Testis (tissue), 2 donors: ENCODE measurements at regions not wholly inside any gene's neighbourhood (a gene's known extent, or its start where the extent isn't known, plus 50 kb on each side); places are given as distances from the start of the nearest gene placed in this dataset.
"Not testable (repeated sequence)": the region's sequence is repeated elsewhere in the genome, so short reads cannot be mapped to it uniquely, and the experiment has no call there.

Experiments used
- DNase-seq: peaks from one replicate; pipeline ENCODE4 v3.0.0-alpha.2; 2019
- H3K27ac ChIP-seq, 2 donors: fragments of 200-600 bp; sonication (generic); one replicate each; pipeline ENCODE4 v1.5.1; 2019
- H3K27me3 ChIP-seq: fragments of 200-600 bp; sonication (generic); one replicate; pipeline ENCODE4 v1.5.1; 2019
- H3K36me3 ChIP-seq: fragments of 200-600 bp; sonication (generic); one replicate; pipeline ENCODE4 v1.5.1; 2017; ENCODE audit warnings: low read depth; ENCODE audit errors: missing control alignments
- H3K4me1 ChIP-seq: fragments of 200-600 bp; sonication (generic); one replicate; pipeline ENCODE4 v1.5.1; 2019
- H3K4me3 ChIP-seq, 2 donors: fragments of 200-600 bp; sonication (generic); one replicate each; pipeline ENCODE4 v1.5.1; 2017 to 2019
- H3K9me3 ChIP-seq: fragments of 200-600 bp; sonication (generic); one replicate; pipeline ENCODE4 v1.5.1; 2017
- POLR2A ChIP-seq: fragments of 450-650 bp; IDR thresholded peaks from one replicate; pipeline ENCODE4 v1.6.1; 2017; ENCODE audit warnings: antibody characterized with exemption, mild to moderate bottlenecking, moderate library complexity
- WGBS, 2 donors: methylation state at CpG; one replicate each; pipeline ENCODE4 v1.1.5; 2018; 5-methylcytosine and 5-hydroxymethylcytosine counted together
- intact Hi-C: fragments of 100-400 bp; cut with DNase I; formaldehyde crosslinking; loops from one replicate; pipeline ENCODE4 v1.15.1; 2023; ENCODE audit warnings: low total_unique reads
- TF ChIP-seq, protein P1 (sequence below), 3 experiments: fragments of 450-650 bp in 2 of 3; fragments of 200-600 bp in 1 of 3; sonication (generic) in 1 of 3; IDR thresholded peaks; one replicate each; pipeline ENCODE4 v1.5.1; 2016 to 2019; ENCODE audit warnings: antibody characterized with exemption in 3 of 3, mild to moderate bottlenecking in 2 of 3, moderate library complexity in 1 of 3

DNA sequence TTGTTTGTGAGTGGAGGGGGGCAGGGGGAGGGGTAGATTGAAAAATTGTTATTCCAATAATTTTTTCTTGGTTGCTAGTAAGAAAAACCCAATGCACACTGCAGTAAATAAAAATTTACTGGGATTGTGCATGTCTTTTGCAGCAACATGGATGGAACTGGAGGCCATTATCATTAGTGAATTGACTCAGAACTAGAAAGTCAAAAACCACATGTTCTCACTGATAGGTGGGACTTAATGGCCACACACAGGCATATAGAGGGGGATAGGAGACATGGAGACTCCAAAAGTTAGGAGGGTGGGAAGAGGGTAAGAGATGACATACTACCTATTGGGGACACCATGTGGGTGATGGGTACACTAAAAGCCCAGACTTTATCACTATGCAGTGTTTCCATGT, 67.2 kb downstream of the BUB3 start:
- H3K4me3 ChIP-seq, result no peak overlapping the region
- no peaks in the 10 kb centered on the region for H3K9me3 ChIP-seq
- H3K27me3 ChIP-seq, result no peaks in the 10 kb centered on the region
- no peak for DNase-seq
- H3K36me3 ChIP-seq, result no peaks in the 10 kb centered on the region
- H3K27ac ChIP-seq, result no peak overlapping the region
- TF ChIP-seq, protein P1, sequence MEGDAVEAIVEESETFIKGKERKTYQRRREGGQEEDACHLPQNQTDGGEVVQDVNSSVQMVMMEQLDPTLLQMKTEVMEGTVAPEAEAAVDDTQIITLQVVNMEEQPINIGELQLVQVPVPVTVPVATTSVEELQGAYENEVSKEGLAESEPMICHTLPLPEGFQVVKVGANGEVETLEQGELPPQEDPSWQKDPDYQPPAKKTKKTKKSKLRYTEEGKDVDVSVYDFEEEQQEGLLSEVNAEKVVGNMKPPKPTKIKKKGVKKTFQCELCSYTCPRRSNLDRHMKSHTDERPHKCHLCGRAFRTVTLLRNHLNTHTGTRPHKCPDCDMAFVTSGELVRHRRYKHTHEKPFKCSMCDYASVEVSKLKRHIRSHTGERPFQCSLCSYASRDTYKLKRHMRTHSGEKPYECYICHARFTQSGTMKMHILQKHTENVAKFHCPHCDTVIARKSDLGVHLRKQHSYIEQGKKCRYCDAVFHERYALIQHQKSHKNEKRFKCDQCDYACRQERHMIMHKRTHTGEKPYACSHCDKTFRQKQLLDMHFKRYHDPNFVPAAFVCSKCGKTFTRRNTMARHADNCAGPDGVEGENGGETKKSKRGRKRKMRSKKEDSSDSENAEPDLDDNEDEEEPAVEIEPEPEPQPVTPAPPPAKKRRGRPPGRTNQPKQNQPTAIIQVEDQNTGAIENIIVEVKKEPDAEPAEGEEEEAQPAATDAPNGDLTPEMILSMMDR (IDR thresholded peaks at IDR 0.05), result no peak
- no peak for TF ChIP-seq POLR2A
- intact Hi-C loops, result no loop called here
- no peaks in the 10 kb centered on the region for H3K4me1 ChIP-seq

DNA sequence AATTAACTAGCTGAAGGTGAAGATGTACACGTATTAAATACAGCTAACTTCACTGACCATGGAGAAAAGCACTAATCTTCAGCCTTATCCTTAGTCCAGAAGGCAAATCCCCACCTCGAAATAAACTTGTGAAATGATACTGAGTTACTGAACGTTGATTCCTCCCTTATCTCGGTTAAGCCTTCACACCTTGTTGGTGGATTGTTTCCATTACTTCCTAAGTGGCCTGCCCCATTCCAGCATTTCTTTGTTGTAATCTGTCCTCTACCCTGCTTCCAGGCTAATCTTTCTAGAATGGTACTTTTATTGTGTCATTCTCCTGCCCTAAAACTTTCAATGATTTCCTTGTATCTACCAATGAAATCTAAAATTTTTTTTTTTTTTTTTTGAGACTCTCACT, 68.6 kb downstream of the BUB3 start:
- no peak overlapping the region for H3K4me3 ChIP-seq
- H3K9me3 ChIP-seq, result no peaks in the 10 kb centered on the region
- DNase-seq, result no peak
- no peak overlapping the region for H3K27ac ChIP-seq
- WGBS, 2 donors, result 59 to 92% methylated on average over 4 of the region's 4 CpGs
- intact Hi-C loops, result no loop called here
- H3K27me3 ChIP-seq, result no peaks in the 10 kb centered on the region
- TF ChIP-seq, protein P1 (IDR thresholded peaks at IDR 0.05), result no peak
- TF ChIP-seq POLR2A, result no peak
- H3K4me1 ChIP-seq, result no peaks in the 10 kb centered on the region
- H3K36me3 ChIP-seq, result no peaks in the 10 kb centered on the region

DNA sequence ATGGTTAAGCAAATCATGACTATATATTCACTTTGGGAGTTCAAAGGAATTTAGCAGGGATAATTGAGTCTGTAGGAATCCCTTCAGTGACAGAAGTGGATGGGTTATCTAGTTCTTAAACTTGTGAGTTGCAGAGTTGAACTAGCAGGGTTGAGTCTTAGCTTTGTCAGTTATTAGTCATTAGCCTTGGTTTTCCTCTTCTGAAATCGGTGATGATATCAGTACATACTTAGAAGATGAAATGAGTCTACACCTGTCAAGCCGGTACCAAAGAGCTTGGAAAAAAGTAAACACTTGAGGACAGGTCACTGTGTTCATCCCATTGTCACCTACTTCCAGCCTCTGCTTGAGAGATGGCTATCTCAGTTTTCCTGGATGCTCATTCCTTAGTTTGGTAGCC, 73.5 kb downstream of the BUB3 start:
- intact Hi-C loops, result no loop called here
- no peak overlapping the region for H3K27ac ChIP-seq
- DNase-seq, result no peak
- 72 to 91% methylated on average over 2 of the region's 2 CpGs for WGBS, 2 donors
- no peaks in the 10 kb centered on the region for H3K9me3 ChIP-seq
- TF ChIP-seq, protein P1 (IDR thresholded peaks at IDR 0.05), result no peak
- no peak for TF ChIP-seq POLR2A
- H3K4me1 ChIP-seq, result no peaks in the 10 kb centered on the region
- no peak overlapping the region for H3K4me3 ChIP-seq
- H3K36me3 ChIP-seq, result no peaks in the 10 kb centered on the region
- no peaks in the 10 kb centered on the region for H3K27me3 ChIP-seq

DNA sequence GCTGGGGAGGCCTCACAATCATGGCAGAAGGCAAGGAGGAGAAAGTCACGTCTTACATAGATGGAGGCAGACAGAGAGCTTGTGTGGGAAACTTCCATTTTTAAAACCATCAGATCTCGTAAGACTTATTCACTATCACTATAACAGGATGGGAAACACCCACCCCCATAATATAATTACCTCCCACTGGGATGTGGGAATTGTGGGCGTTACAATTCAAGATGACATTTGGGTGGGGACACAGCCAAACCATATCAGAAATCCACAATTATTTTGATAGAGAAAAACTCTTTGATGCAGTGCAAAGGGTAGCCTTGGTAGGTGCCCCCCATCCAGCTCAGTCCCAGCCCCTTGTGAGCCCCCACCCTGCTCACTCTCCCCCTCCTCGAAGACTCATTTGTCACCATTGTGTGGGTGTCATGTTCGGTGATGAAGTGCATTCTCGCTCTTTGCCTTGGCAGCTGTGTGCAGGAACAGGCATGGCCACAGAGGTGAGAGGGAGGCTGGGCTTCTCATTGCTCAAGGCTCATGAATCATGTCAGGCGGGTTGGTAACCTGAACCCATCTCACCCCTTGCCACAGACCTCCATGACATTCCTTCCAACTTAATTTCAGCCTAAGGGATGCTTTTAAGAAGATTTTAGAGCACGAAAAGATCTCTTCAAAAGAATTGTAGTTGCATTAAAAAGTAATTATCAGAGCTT, 75.9 kb downstream of the BUB3 start:
- Histone ChIP-seq H3K27ac (no peak overlapping the region), H3K9me3 (no peaks in the 10 kb centered on the region), H3K4me1 (no peaks in the 10 kb centered on the region), H3K27me3 (no peaks in the 10 kb centered on the region), H3K36me3 (no peaks in the 10 kb centered on the region), H3K4me3 (no peak overlapping the region)
- DNase-seq, result no peak
- intact Hi-C loops, result no loop called here
- TF ChIP-seq POLR2A, result no peak
- TF ChIP-seq, protein P1 (IDR thresholded peaks at IDR 0.05), result no peak
- 66 to 78% methylated on average over 8 of the region's 8 CpGs for WGBS, 2 donors

DNA sequence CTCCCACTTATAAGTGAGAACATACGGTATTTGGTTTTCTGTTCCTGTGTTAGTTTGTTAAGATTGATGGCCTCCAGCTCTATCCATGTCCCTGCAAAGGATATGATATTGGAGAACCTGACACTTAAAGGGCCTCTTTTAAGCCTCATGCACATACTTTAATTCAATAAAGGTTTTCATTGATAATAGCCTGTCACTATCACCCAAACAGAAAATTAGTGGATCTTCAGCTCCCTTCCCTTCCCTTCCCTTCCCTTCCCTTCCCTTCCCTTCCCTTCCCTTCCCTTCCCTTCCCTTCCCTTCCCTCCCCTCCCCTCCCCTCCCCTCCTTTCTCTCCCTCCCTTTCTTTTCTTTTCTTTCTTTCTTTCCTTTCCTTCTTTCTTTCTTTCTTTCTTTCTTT, 78.7 kb downstream of the BUB3 start:
- WGBS, 2 donors, result 88 to 89% methylated on average over 1 of the region's 1 CpG

DNA sequence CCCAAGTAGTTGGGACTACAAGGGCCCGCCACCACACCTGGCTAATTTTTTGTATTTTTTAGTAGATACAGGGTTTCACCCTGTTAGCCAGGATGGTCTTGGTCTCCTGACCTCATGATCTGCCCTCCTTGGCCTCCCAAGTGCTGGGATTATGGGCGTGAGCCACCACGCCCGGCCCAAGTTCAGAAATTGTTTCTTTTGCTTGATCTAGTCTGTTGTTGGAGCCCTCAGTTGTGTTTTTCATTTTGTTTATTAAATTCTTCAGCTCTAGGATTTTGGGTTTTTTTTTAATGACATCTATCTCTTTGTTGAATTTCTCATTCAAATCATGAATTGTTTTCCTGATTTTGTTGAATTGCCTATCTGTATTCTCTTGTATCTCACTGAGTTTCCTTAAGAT, 80.8 kb downstream of the BUB3 start:
- H3K27me3 ChIP-seq, H3K27ac ChIP-seq, H3K9me3 ChIP-seq, H3K4me3 ChIP-seq, DNase-seq, H3K4me1 ChIP-seq, H3K36me3 ChIP-seq, intact Hi-C loops: not testable (repeated sequence)
- WGBS, 2 donors, result 97 to 99% methylated on average over 4 of the region's 4 CpGs

More for the DNA sequence above, 78.7 kb downstream of the BUB3 start:
- H3K27me3 ChIP-seq, intact Hi-C loops, H3K27ac ChIP-seq, DNase-seq, H3K36me3 ChIP-seq, H3K4me1 ChIP-seq, H3K9me3 ChIP-seq, H3K4me3 ChIP-seq: not testable (repeated sequence)
